ENCODE measurements at regions not wholly inside any gene's neighbourhood (a gene's known extent, or its start where the extent isn't known, plus 50 kb on each side); places are given as distances from the start of the nearest gene placed in this dataset.

GRCh38 chr5:3736926-3737325, 141.3 kb downstream of the IRX1 start:
- DNase-seq, result no peak

- no peak for DNase-seq
Measured at GRCh38 chr5:3738919-3739318, 143.3 kb downstream of the IRX1 start.

GRCh38 chr5:3740546-3741373, 145.1 kb downstream of the IRX1 start:
- DNase-seq, result no peak

- DNase-seq, result no peak
Measured at GRCh38 chr5:3741374-3741770, 145.7 kb downstream of the IRX1 start.

GRCh38 chr5:3742750-3743149, 147.1 kb downstream of the IRX1 start:
- DNase-seq, result no peak

GRCh38 chr5:3751846-3752245, 156.2 kb downstream of the IRX1 start:
- no peak for DNase-seq

- no peak for DNase-seq
Measured at GRCh38 chr5:3778000-3778550, 182.4 kb downstream of the IRX1 start.

- no peak for DNase-seq
Measured at GRCh38 chr5:3778945-3779344, 183.3 kb downstream of the IRX1 start.

- no peak for DNase-seq
Measured at GRCh38 chr5:3780278-3780677, 184.6 kb downstream of the IRX1 start.

- no peak for DNase-seq
Measured at GRCh38 chr5:3780907-3781306, 185.3 kb downstream of the IRX1 start.

GRCh38 chr5:3784854-3785253, 189.2 kb downstream of the IRX1 start:
- no peak for DNase-seq

- DNase-seq, result no peak
Measured at GRCh38 chr5:3786165-3786564, 190.5 kb downstream of the IRX1 start.

GRCh38 chr5:3786891-3787430, 191.3 kb downstream of the IRX1 start:
- no peak for DNase-seq

- DNase-seq, result no peak
Measured at GRCh38 chr5:3787604-3788003, 192.0 kb downstream of the IRX1 start.

GRCh38 chr5:3789519-3790193, 194.0 kb downstream of the IRX1 start:
- no peak for DNase-seq

GRCh38 chr5:3793162-3793561, 197.5 kb downstream of the IRX1 start:
- no peak for DNase-seq

GRCh38 chr5:3794611-3795010, 199.0 kb downstream of the IRX1 start:
- DNase-seq, result no peak

- no peak for DNase-seq
Measured at GRCh38 chr5:3796736-3797135, 201.1 kb downstream of the IRX1 start.

GRCh38 chr5:3801967-3802366, 206.3 kb downstream of the IRX1 start:
- DNase-seq, result no peak

GRCh38 chr5:3809455-3809854, 213.8 kb downstream of the IRX1 start:
- no peak for DNase-seq

GRCh38 chr5:3811116-3811515, 215.5 kb downstream of the IRX1 start:
- DNase-seq, result no peak

- DNase-seq, result no peak
Measured at GRCh38 chr5:3818624-3819023, 223.0 kb downstream of the IRX1 start.

GRCh38 chr5:3825531-3826451, 230.2 kb downstream of the IRX1 start:
- DNase-seq, result no peak

Data from effector CD4-positive, alpha-beta T cell (primary cell).